Spleen (tissue), 11 donors: ENCODE measurements at regions not wholly inside any gene's neighbourhood (a gene's known extent, or its start where the extent isn't known, plus 50 kb on each side); places are given as distances from the start of the nearest gene placed in this dataset.

Source experiments
- DNase-seq: peaks from one replicate; pipeline ENCODE4 v3.0.0-alpha.2; 2020
- H3K27ac ChIP-seq, 8 donors: fragments of 200-600 bp; sonication (generic) in 7 of 8; 1 replicate in 4 of 8; 2 replicates in 4 of 8; pipeline versions ENCODE4 v1.5.0 to v1.8.0; 2016 to 2021; ENCODE audit warnings: inconsistent platforms in 4 of 8, mild to moderate bottlenecking in 4 of 8, moderate library complexity in 1 of 8
- H3K27me3 ChIP-seq, 7 donors: fragments of 200-600 bp; sonication (generic) in 6 of 7; replicated peaks in 1 of 7; 1 replicate in 4 of 7; 2 replicates in 3 of 7; pipeline versions ENCODE4 v1.5.0 to v1.8.0; 2016 to 2021; ENCODE audit warnings: inconsistent platforms in 3 of 7, mild to moderate bottlenecking in 1 of 7
- H3K36me3 ChIP-seq, 6 donors: fragments of 200-600 bp; sonication (generic) in 5 of 6; 1 replicate in 4 of 6; 2 replicates in 2 of 6; pipeline versions ENCODE4 v1.5.0 to v1.8.0; 2016 to 2021; ENCODE audit warnings: inconsistent platforms in 2 of 6
- H3K4me1 ChIP-seq, 6 donors: fragments of 200-600 bp; sonication (generic) in 5 of 6; 1 replicate in 3 of 6; 2 replicates in 3 of 6; pipeline versions ENCODE4 v1.5.0 to v1.8.0; 2016 to 2021; ENCODE audit warnings: inconsistent platforms in 3 of 6
- H3K4me3 ChIP-seq, 8 donors: fragments of 200-600 bp; sonication (generic) in 7 of 8; 1 replicate in 4 of 8; 2 replicates in 4 of 8; pipeline versions ENCODE4 v1.5.0 to v1.8.0; 2016 to 2021; ENCODE audit warnings: inconsistent platforms in 4 of 8, mild to moderate bottlenecking in 4 of 8, moderate library complexity in 2 of 8
- H3K9me3 ChIP-seq, 8 donors: fragments of 200-600 bp; sonication (generic) in 7 of 8; 1 replicate in 4 of 8; 2 replicates in 4 of 8; pipeline versions ENCODE4 v1.5.0 to v1.8.0; 2016 to 2021; ENCODE audit warnings: inconsistent platforms in 4 of 8
- POLR2A ChIP-seq, 3 donors: fragments of 450-650 bp; IDR thresholded peaks; one replicate each; pipeline ENCODE4 v1.5.1; 2017; ENCODE audit warnings: antibody characterized with exemption in 3 of 3, mild to moderate bottlenecking in 1 of 3
- POLR2AphosphoS5 ChIP-seq, 3 donors: sonication (generic); formaldehyde crosslinking; IDR thresholded peaks; one replicate each; pipeline ENCODE4 v1.5.1; 2017; ENCODE audit warnings: antibody characterized with exemption in 3 of 3
- WGBS, 5 donors: extraction: QIAGEN DNeasy Blood & Tissue Kit in 3 of 5; methylation state at CpG; one replicate each; pipeline versions ENCODE4 v1.1.5 to v1.1.7; 2013 to 2018; 5-methylcytosine and 5-hydroxymethylcytosine counted together
- intact Hi-C: fragments of 100-400 bp; cut with DNase I; formaldehyde crosslinking; loops from one replicate; pipeline ENCODE4 v1.15.0; 2023; ENCODE audit warnings: low total_unique reads
- TF ChIP-seq, protein P1 (sequence below), 11 experiments: fragments of 200-600 bp in 7 of 11; fragments of 450-650 bp in 4 of 11; sonication (generic) in 4 of 11; IDR thresholded peaks in 8 of 11; conservative IDR thresholded peaks in 3 of 11; 1 replicate in 7 of 11; 2 replicates in 4 of 11; pipeline versions ENCODE4 v1.4.0 to v1.8.0; 2016 to 2021; ENCODE audit warnings: antibody characterized with exemption in 11 of 11, inconsistent platforms in 4 of 11, mild to moderate bottlenecking in 1 of 11
- donor health status: healthy with polysubstance abuse.
- donor health status: DM: no; HTN: no; CAD: no; lungs with moderate emphysema.
- donor health status: DM: no; HTN: no; CAD: no.
- donor health status: Bipolar disorder and iron deficiency.
- donor health status: healthy.
- donor health status: DM: no; HTN: no; CAD: no.
- donor health status: DM: yes; HTN: yes; CAD: no.

DNA sequence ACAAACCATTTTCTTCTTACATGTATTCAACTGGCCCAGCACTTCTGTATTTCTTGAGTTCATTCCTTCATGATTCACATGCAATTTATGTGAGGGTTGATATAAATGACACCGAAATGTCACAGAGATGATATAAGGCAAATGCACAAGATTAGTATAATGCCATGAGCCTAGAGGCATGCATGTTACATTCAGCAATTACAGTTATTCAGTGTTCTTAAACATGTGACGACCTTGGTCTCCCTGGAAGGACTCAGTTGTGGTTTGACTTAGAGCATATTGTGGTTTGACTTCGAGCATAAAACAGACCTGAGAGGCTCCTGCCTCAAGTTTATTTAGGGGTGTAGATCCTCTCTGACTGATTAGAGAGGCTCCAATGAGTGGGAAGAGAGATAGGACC lies 752.1 kb upstream of the POM121L12 start:
- H3K27ac ChIP-seq, result no peak overlapping the region
- TF ChIP-seq, protein P1, sequence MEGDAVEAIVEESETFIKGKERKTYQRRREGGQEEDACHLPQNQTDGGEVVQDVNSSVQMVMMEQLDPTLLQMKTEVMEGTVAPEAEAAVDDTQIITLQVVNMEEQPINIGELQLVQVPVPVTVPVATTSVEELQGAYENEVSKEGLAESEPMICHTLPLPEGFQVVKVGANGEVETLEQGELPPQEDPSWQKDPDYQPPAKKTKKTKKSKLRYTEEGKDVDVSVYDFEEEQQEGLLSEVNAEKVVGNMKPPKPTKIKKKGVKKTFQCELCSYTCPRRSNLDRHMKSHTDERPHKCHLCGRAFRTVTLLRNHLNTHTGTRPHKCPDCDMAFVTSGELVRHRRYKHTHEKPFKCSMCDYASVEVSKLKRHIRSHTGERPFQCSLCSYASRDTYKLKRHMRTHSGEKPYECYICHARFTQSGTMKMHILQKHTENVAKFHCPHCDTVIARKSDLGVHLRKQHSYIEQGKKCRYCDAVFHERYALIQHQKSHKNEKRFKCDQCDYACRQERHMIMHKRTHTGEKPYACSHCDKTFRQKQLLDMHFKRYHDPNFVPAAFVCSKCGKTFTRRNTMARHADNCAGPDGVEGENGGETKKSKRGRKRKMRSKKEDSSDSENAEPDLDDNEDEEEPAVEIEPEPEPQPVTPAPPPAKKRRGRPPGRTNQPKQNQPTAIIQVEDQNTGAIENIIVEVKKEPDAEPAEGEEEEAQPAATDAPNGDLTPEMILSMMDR (IDR thresholded peaks at IDR 0.05 in 8 of 11, conservative IDR thresholded peaks at IDR 0.05 in 3 of 11), result no peak
- TF ChIP-seq POLR2A (IDR thresholded peaks at IDR 0.05) (no peak), POLR2AphosphoS5 (IDR thresholded peaks at IDR 0.05) (no peak)
- 57 to 69% (median 61%) methylated on average over 3 of the region's 3 CpGs for whole genome bisulfite sequencing, 5 donors
- no peaks in the 10 kb centered on the region for H3K27me3 ChIP-seq
- peaks cover 0 to 20% (median 13%) of the 10 kb centered on the region in 8 donors for H3K9me3 ChIP-seq
- no peaks in the 10 kb centered on the region for H3K36me3 ChIP-seq
- DNase-seq, result no peak
- intact Hi-C loops, result no loop called here
- H3K4me1 ChIP-seq, result no peaks in the 10 kb centered on the region
- no peak overlapping the region for H3K4me3 ChIP-seq

DNA sequence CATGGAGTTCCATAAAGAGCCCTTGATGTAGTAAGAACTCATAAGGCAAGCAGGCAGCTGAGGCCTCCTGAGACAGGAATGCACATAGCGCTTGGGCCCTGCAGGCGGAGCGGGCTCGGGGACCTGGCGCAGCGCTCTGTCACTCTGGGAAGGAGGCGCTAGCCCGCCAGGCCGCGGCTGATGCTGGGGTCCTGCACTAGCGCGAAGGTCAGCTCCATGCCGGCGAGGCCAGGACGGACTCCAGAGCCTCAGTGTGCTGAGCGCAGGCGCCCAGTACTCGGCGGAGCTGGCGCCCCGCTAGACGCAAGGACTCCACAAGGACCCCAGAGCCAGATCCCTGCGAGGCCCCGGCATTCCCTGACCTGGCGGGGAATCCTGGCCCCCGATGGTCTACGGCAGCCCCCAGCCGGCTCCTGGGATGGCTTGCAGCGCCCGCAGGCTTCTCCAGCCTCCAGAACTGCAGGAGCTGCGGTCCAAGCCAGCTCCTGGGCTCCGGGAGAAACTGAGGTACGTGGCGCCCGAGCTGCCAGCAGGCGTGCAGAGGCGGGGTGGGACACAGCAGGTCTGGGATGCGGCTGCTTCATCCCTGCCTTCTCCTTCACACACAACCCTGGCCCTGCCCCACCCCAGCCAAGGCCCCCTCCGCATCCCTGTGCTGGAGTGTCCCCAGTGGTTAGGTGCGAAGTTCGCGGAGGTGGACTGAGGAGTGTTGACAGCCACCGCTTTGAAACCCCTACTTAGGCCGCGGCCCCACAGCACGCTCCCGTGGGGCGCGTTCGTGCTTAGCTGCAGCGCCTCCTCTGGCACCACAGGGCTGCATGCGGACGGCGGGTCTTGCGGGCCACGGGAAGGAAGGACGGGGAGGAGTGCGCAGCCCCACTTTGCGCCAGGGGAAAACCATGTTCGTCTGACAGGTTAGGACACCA lies 761.5 kb upstream of the POM121L12 start:
- Histone ChIP-seq H3K4me3 (no peak overlapping the region), H3K36me3 (no peaks in the 10 kb centered on the region), H3K27ac (no peak overlapping the region), H3K9me3 (peaks cover 0 to 35% (median 14%) of the 10 kb centered on the region in 8 donors), H3K27me3 (no peaks in the 10 kb centered on the region), H3K4me1 (no peaks in the 10 kb centered on the region)
- DNase-seq, result no peak
- intact Hi-C loops, result no loop called here
- 57 to 88% (median 66%) methylated on average over 51 to 60 of the region's 60 CpGs for WGBS, 5 donors
- TF ChIP-seq POLR2AphosphoS5 (IDR thresholded peaks at IDR 0.05) (no peak), POLR2A (IDR thresholded peaks at IDR 0.05) (no peak)
- TF ChIP-seq, protein P1 (IDR thresholded peaks at IDR 0.05 in 8 of 11, conservative IDR thresholded peaks at IDR 0.05 in 3 of 11), result no peak

DNA sequence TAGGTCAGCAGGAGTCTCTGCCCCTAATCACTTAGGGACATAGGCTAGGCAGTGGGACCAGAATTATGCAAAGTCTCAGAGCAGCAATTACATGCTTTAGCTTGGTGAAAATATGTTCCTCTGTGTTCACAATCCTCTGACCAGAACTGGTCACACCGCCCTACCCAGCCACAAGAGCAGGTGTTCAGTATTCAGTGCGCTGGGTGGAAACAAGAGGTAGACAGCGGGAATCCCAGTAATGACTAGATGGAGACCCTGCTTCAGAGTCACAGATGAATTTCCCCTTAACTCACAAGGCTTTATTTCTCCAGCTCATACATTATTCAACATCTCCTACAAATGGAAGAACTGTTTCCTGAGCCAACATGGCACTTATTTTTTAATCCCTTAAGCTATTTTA lies 763.7 kb upstream of the POM121L12 start:
- TF ChIP-seq, protein P1 (IDR thresholded peaks at IDR 0.05 in 8 of 11, conservative IDR thresholded peaks at IDR 0.05 in 3 of 11), result no peak
- TF ChIP-seq POLR2A (IDR thresholded peaks at IDR 0.05) (no peak), POLR2AphosphoS5 (IDR thresholded peaks at IDR 0.05) (no peak)
- no peak overlapping the region for H3K27ac ChIP-seq
- no peaks in the 10 kb centered on the region for H3K4me1 ChIP-seq
- intact Hi-C loops, result no loop called here
- no peak for DNase-seq
- no peaks in the 10 kb centered on the region for H3K27me3 ChIP-seq
- H3K4me3 ChIP-seq, result no peak overlapping the region
- WGBS, 5 donors, result 63 to 93% (median 90%) methylated on average over 3 of the region's 3 CpGs
- H3K36me3 ChIP-seq, result no peaks in the 10 kb centered on the region
- peaks cover 0 to 22% (median 12%) of the 10 kb centered on the region in 8 donors for H3K9me3 ChIP-seq

DNA sequence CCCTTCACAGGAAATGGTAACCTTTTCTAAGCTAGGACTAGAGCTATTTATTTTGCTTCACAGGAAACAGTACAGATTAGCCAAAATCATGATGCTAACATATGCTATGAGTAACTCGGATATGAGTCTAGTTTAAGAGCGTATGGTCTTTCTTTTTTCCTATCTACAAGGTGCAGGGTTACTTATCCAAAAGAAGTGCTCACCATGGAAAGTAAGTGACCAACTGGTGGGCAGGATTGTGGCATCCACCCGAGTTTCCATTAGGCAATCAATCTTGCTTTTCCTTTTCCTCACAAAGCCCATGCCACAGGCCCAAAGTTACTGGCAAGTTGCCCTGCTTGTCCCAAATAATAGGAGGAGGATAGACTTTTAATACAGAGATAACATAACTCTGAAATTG lies 765.1 kb upstream of the POM121L12 start:
- Histone ChIP-seq H3K4me1 (no peaks in the 10 kb centered on the region), H3K9me3 (peaks cover 0 to 15% (median 10%) of the 10 kb centered on the region in 8 donors), H3K27ac (no peak overlapping the region), H3K36me3 (no peaks in the 10 kb centered on the region), H3K27me3 (no peaks in the 10 kb centered on the region), H3K4me3 (no peak overlapping the region)
- TF ChIP-seq, protein P1 (IDR thresholded peaks at IDR 0.05 in 8 of 11, conservative IDR thresholded peaks at IDR 0.05 in 3 of 11), result no peak
- TF ChIP-seq POLR2AphosphoS5 (IDR thresholded peaks at IDR 0.05), result no peak
- no peak for TF ChIP-seq POLR2A (IDR thresholded peaks at IDR 0.05)
- 47 to 67% (median 59%) methylated on average over 3 of the region's 3 CpGs for WGBS, 5 donors
- intact Hi-C loops, result no loop called here
- no peak for DNase-seq
